HepG2 (cell line): ENCODE measurements at regions not wholly inside any gene's neighbourhood (a gene's known extent, or its start where the extent isn't known, plus 50 kb on each side); places are given as distances from the start of the nearest gene placed in this dataset.

Experiments used
- ATAC-seq: fragments of 200-7000 bp; cut with Tn5 transposase; 3 replicates; pipeline ENCODE4 v1.9.1; 2020; ENCODE audit warnings: mild to moderate bottlenecking, moderate library complexity
- BruUV-seq: library from RNA; stranded (reverse); fragments of 400-500 nt; replicated peaks from 2 replicates; lab custom pipeline; 2021; lab: Mats Ljungman, UMichigan
- CTCF ChIA-PET: fragments of 300-600 bp; formaldehyde crosslinking; extraction: SDS; loops from one replicate; lab custom pipeline; 2021; ENCODE audit warnings: low total read pairs, inconsistent platforms, low intra/inter-chr PET ratio; lab: Yijun Ruan, JAX
- POLR2A ChIA-PET: fragments of 350-600 bp; sonication (Branson Sonifier 250); formaldehyde crosslinking; loops from one replicate; lab custom pipeline; 2020; ENCODE audit warnings: antibody characterized with exemption, inconsistent platforms; lab: Yijun Ruan, JAX
- DNase-seq: peaks from one replicate; pipeline ENCODE4 v3.0.0-alpha.2; 2015; ENCODE audit warnings: low spot score
- FAIRE-seq: peaks from 3 replicates; lab custom pipeline; 2011; peaks lifted over from hg19 to GRCh38; lab: Jason Lieb, UNC
- H2AFZ ChIP-seq: one replicate; pipeline ENCODE4 v1.6.1; 2011; ENCODE audit warnings: low read length, inconsistent platforms
- H3K27ac ChIP-seq: fragments of 300-600 bp; 3 replicates; pipeline ENCODE4 v1.8.0; 2011; ENCODE audit warnings: mixed run types, mild to moderate bottlenecking, mixed read lengths, low read length, inconsistent platforms; ENCODE audit not compliant: insufficient read depth; ENCODE audit errors: extremely low read length
- H3K27me3 ChIP-seq, 2 experiments: fragments of 200-600 bp in 1 of 2; 2 replicates in 1 of 2; 3 replicates in 1 of 2; pipeline versions ENCODE4 v1.6.0 to v1.8.0; 2011; ENCODE audit warnings: low read length in 2 of 2, mild to moderate bottlenecking in 2 of 2, moderate library complexity in 2 of 2, inconsistent platforms in 1 of 2; ENCODE audit not compliant: insufficient read depth in 2 of 2, control insufficient read depth in 1 of 2
- H3K36me3 ChIP-seq, 2 experiments: fragments of 200-600 bp in 1 of 2; replicated peaks in 1 of 2; 2 replicates in 1 of 2; 3 replicates in 1 of 2; pipeline versions ENCODE4 v1.5.1 to v1.8.0; 2011; ENCODE audit warnings: low read length in 2 of 2, inconsistent platforms in 1 of 2; ENCODE audit not compliant: insufficient read depth in 2 of 2, control insufficient read depth in 1 of 2
- H3K4me1 ChIP-seq: 2 replicates; pipeline ENCODE4 v1.5.1; 2012; ENCODE audit warnings: low read length, inconsistent platforms; ENCODE audit not compliant: insufficient read depth
- H3K4me2 ChIP-seq: 2 replicates; pipeline ENCODE4 v1.6.0; 2011; ENCODE audit warnings: low read depth, low read length, inconsistent platforms
- H3K4me3 ChIP-seq, 3 experiments: fragments of 200-600 bp in 1 of 3; sonication (generic), shearing (Covaris generic) in 1 of 3; replicated peaks in 1 of 3; 2 replicates each; pipeline ENCODE4 v1.5.1; 2011 to 2016; ENCODE audit warnings: low read length in 3 of 3, inconsistent platforms in 2 of 3, low read depth in 2 of 3, mild to moderate bottlenecking in 2 of 3, control low read depth in 1 of 3, mixed read lengths in 1 of 3; ENCODE audit not compliant: insufficient read depth in 1 of 3
- H3K79me2 ChIP-seq: one replicate; pipeline ENCODE4 v1.6.1; 2011; ENCODE audit warnings: low read length, inconsistent platforms; ENCODE audit not compliant: insufficient read depth
- H3K9ac ChIP-seq: 2 replicates; pipeline ENCODE4 v1.6.0; 2011; ENCODE audit warnings: mild to moderate bottlenecking, low read depth, low read length, inconsistent platforms; ENCODE audit not compliant: insufficient read depth
- H3K9me3 ChIP-seq: 2 replicates; pipeline ENCODE4 v1.5.1; 2012; ENCODE audit warnings: mild to moderate bottlenecking, low read length
- H4K20me1 ChIP-seq: 2 replicates; pipeline ENCODE4 v1.6.0; 2011; ENCODE audit warnings: inconsistent platforms, mild to moderate bottlenecking, low read length, moderate library complexity; ENCODE audit not compliant: insufficient read depth
- HCFC1 ChIP-seq: fragments of 150-350 bp; IDR thresholded peaks from 2 replicates; pipeline ENCODE4 v1.6.1; 2014; ENCODE audit warnings: low read depth, low read length
- KDM3A ChIP-seq: IDR thresholded peaks from 2 replicates; pipeline ENCODE4 v1.6.1; 2018; ENCODE audit warnings: low read depth, missing compliant biosample characterization
- MYC ChIP-seq: sonication (generic); formaldehyde crosslinking; IDR thresholded peaks from 2 replicates; pipeline ENCODE4 v1.9.0; 2021; ENCODE audit warnings: missing genetic modification reagents, borderline replicate concordance
- REPIN1 ChIP-seq: sonication (generic); formaldehyde crosslinking; IDR thresholded peaks from 2 replicates; pipeline ENCODE4 v1.8.0; 2022; ENCODE audit warnings: missing genetic modification reagents, low read depth, mild to moderate bottlenecking, borderline replicate concordance
- WGBS: methylation state at CpG from one replicate; pipeline ENCODE4 v1.1.6; 2017; ENCODE audit warnings: low lambda C conversion rate; 5-methylcytosine and 5-hydroxymethylcytosine counted together
- in situ Hi-C: cut with HindIII; loops from 2 replicates; pipeline ENCODE4 v1.10.0; 2017; ENCODE audit warnings: low pct_unique_long_range_greater_than_20kb; ENCODE audit not compliant: extremely low pct_ligation_motif_present
- intact Hi-C: fragments of 100-400 bp; cut with micrococcal nuclease; formaldehyde crosslinking; loops from one replicate; pipeline ENCODE4 v1.10.0; 2022; ENCODE audit not compliant: unreplicated experiment
- TF ChIP-seq, protein P1 (sequence below): sonication (generic); formaldehyde crosslinking; IDR thresholded peaks from 2 replicates; pipeline ENCODE4 v1.8.1; 2023; ENCODE audit warnings: mild to moderate bottlenecking, missing genetic modification reagents, borderline replicate concordance
- TF ChIP-seq, protein P2 (sequence below): sonication (generic); formaldehyde crosslinking; conservative IDR thresholded peaks from 2 replicates; pipeline ENCODE4 v1.4.0; 2020; ENCODE audit warnings: mild to moderate bottlenecking, missing genetic modification reagents, moderate library complexity
- TF ChIP-seq, protein P3 (sequence below): sonication (generic); formaldehyde crosslinking; IDR thresholded peaks from 2 replicates; pipeline ENCODE4 v1.4.0; 2020; ENCODE audit warnings: missing genetic modification reagents, borderline replicate concordance
- TF ChIP-seq, protein P4 (sequence below): IDR thresholded peaks from 2 replicates; pipeline ENCODE4 v1.6.1; 2016; ENCODE audit warnings: mild to moderate bottlenecking

DNA sequence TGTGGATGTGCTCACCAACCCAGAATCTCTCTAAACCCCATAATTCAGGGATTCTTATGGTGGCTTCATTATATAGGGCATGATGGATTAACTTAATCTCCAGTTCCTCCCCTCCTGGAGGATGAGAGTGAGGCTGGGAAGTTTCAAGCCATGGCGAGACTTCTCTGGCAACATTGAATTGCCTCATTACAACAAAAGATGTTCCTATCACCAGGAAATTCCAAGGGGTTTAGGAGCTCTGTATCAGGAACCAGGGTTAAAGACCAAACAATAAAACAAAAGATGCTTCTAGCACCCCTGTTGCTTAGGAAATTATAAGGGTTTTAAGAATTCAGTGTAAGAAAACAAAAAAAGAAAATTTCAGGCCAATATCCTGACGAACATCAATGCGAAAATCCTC lies 100.1 kb downstream of the NAB1 start:
- Histone ChIP-seq H3K27ac (no peak overlapping the region), H3K4me1 (peaks cover 2% of the 10 kb centered on the region; the same call in 1 of the 2 replicates), H3K4me2 (no peak overlapping the region), H3K9me3 (no peaks in the 10 kb centered on the region), H4K20me1 (no peaks in the 10 kb centered on the region), H2AFZ (no peak overlapping the region), H3K36me3 (no peaks in the 10 kb centered on the region), H3K9ac (no peak overlapping the region), H3K79me2 (no peaks in the 10 kb centered on the region), H3K27me3 (no peaks in the 10 kb centered on the region; a peak in 1 of 5 replicates), H3K4me3 (no peak overlapping the region)
- 23% methylated on average over 3 of the region's 3 CpGs for WGBS
- in situ Hi-C loops = no loop called here
- FAIRE-seq = no peak
- no peak for ATAC-seq
- intact Hi-C loops = no loop called here
- no peak for TF ChIP-seq HCFC1
- CTCF ChIA-PET = no interaction called here
- no TSS peak for BruUV-seq
- POLR2A ChIA-PET = no interaction called here
- DNase-seq = no peak

- intact Hi-C loops (no loop called here), in situ Hi-C loops (no loop called here)
- DNase-seq = no peak
- CTCF ChIA-PET = no interaction called here
- Histone ChIP-seq H3K27me3 (no peaks in the 10 kb centered on the region), H3K79me2 (no peaks in the 10 kb centered on the region), H3K4me3 (no peak overlapping the region), H3K4me2 (no peak overlapping the region), H3K4me1 (peaks cover 8% of the 10 kb centered on the region; the same call in 1 of the 2 replicates), H3K27ac (no peak overlapping the region), H3K9me3 (no peaks in the 10 kb centered on the region), H3K9ac (no peak overlapping the region), H2AFZ (no peak overlapping the region), H4K20me1 (no peaks in the 10 kb centered on the region), H3K36me3 (no peaks in the 10 kb centered on the region)
- whole genome bisulfite sequencing = 42% methylated on average over 5 of the region's 5 CpGs
- POLR2A ChIA-PET = no interaction called here
- BruUV-seq = no TSS peak
- no peak for FAIRE-seq
- no peak for ATAC-seq
- TF ChIP-seq REPIN1 (no peak), MYC (CRISPR knock-in tag) (no peak), KDM3A (CRISPR knock-in tag) (no peak)
- TF ChIP-seq, protein P1, sequence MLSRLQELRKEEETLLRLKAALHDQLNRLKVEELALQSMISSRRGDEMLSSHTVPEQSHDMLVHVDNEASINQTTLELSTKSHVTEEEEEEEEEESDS (CRISPR knock-in tag) = no peak
- TF ChIP-seq, protein P2, sequence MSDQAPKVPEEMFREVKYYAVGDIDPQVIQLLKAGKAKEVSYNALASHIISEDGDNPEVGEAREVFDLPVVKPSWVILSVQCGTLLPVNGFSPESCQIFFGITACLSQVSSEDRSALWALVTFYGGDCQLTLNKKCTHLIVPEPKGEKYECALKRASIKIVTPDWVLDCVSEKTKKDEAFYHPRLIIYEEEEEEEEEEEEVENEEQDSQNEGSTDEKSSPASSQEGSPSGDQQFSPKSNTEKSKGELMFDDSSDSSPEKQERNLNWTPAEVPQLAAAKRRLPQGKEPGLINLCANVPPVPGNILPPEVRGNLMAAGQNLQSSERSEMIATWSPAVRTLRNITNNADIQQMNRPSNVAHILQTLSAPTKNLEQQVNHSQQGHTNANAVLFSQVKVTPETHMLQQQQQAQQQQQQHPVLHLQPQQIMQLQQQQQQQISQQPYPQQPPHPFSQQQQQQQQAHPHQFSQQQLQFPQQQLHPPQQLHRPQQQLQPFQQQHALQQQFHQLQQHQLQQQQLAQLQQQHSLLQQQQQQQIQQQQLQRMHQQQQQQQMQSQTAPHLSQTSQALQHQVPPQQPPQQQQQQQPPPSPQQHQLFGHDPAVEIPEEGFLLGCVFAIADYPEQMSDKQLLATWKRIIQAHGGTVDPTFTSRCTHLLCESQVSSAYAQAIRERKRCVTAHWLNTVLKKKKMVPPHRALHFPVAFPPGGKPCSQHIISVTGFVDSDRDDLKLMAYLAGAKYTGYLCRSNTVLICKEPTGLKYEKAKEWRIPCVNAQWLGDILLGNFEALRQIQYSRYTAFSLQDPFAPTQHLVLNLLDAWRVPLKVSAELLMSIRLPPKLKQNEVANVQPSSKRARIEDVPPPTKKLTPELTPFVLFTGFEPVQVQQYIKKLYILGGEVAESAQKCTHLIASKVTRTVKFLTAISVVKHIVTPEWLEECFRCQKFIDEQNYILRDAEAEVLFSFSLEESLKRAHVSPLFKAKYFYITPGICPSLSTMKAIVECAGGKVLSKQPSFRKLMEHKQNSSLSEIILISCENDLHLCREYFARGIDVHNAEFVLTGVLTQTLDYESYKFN = no peak
- TF ChIP-seq, protein P3, sequence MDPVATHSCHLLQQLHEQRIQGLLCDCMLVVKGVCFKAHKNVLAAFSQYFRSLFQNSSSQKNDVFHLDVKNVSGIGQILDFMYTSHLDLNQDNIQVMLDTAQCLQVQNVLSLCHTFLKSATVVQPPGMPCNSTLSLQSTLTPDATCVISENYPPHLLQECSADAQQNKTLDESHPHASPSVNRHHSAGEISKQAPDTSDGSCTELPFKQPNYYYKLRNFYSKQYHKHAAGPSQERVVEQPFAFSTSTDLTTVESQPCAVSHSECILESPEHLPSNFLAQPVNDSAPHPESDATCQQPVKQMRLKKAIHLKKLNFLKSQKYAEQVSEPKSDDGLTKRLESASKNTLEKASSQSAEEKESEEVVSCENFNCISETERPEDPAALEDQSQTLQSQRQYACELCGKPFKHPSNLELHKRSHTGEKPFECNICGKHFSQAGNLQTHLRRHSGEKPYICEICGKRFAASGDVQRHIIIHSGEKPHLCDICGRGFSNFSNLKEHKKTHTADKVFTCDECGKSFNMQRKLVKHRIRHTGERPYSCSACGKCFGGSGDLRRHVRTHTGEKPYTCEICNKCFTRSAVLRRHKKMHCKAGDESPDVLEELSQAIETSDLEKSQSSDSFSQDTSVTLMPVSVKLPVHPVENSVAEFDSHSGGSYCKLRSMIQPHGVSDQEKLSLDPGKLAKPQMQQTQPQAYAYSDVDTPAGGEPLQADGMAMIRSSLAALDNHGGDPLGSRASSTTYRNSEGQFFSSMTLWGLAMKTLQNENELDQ (CRISPR knock-in tag) = no peak
- TF ChIP-seq, protein P4, sequence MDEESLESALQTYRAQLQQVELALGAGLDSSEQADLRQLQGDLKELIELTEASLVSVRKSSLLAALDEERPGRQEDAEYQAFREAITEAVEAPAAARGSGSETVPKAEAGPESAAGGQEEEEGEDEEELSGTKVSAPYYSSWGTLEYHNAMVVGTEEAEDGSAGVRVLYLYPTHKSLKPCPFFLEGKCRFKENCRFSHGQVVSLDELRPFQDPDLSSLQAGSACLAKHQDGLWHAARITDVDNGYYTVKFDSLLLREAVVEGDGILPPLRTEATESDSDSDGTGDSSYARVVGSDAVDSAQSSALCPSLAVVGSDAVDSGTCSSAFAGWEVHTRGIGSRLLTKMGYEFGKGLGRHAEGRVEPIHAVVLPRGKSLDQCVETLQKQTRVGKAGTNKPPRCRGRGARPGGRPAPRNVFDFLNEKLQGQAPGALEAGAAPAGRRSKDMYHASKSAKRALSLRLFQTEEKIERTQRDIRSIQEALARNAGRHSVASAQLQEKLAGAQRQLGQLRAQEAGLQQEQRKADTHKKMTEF (CRISPR knock-in tag) = no peak
These were observed 107.0 kb downstream of the NAB1 start for GRCh38 chr2:190755772-190756415.
